ENCODE measurements at regions not wholly inside any gene's neighbourhood (a gene's known extent, or its start where the extent isn't known, plus 50 kb on each side); places are given as distances from the start of the nearest gene placed in this dataset.

DNA sequence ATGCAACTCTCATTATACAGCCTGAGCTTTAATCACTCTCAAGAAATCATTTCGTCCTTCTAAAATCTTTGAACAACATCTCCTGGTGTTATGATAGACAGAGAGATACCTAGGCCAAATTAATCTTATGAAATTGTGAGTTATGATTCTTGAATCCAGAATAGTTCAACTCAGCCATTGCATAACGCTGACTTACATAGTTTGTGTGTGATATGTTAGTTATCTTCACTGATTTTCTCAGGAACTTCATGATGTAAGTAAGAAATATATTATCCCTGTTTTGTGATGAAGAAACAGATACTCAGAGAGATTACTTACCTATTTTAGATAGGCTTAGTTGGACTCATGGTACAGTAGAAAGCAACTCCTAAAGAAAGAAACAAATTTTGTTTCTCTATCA, 684.4 kb downstream of the ZEB2 start:
- no CpG with 5 or more reads among the region's 2 CpGs for WGBS (ENCODE audit: insufficient coverage)
- no peak overlapping the region for H3K27ac ChIP-seq (ENCODE audit: low read depth in 1 of 2, low read length in 2 of 2)
- H3K4me1 ChIP-seq (ENCODE audit: control insufficient read depth in 1 of 2, insufficient read depth in 2 of 2, low read length in 2 of 2): no peaks in the 10 kb centered on the region
- Mint-ChIP-seq H3K9me3 (peaks cover 0 to 3% (median 0%) of the 10 kb centered on the region in 7 donors), H3K4me3 (no peak overlapping the region), H3K36me3 (no peaks in the 10 kb centered on the region), H3K27ac (no peak overlapping the region), H3K27me3 (ENCODE audit: low read depth in 3 of 3) (no peaks in the 10 kb centered on the region), H3K4me1 (no peaks in the 10 kb centered on the region)
- H3K27me3 ChIP-seq (ENCODE audit: control insufficient read depth in 2 of 2, insufficient read depth in 2 of 2, low read length in 2 of 2): no peaks in the 10 kb centered on the region
- intact Hi-C loops (cut with micrococcal nuclease): no loop called here
- no peak overlapping the region for H3K4me2 ChIP-seq (replicated peaks; ENCODE audit: extremely low read depth, low read length, poor library complexity, severe bottlenecking)
- H2AFZ ChIP-seq (ENCODE audit: insufficient read depth, low read depth, low read length, poor library complexity, severe bottlenecking): no peak overlapping the region
- H3K79me2 ChIP-seq (ENCODE audit: insufficient read depth, low read length): no peaks in the 10 kb centered on the region
- H3K9me3 ChIP-seq (replicated peaks in 1 of 2; ENCODE audit: control insufficient read depth in 1 of 2, insufficient read depth in 1 of 2, low read length in 2 of 2): no peaks in the 10 kb centered on the region
- no peak overlapping the region for H3K4me3 ChIP-seq (replicated peaks in 1 of 3; ENCODE audit: low read depth in 2 of 3, low read length in 3 of 3)
- no peaks in the 10 kb centered on the region for H4K20me1 ChIP-seq (ENCODE audit: insufficient read depth, low read length)
- H3K9ac ChIP-seq (ENCODE audit: insufficient read depth, low read length, poor library complexity, severe bottlenecking): no peak overlapping the region
- TF ChIP-seq, protein P1, sequence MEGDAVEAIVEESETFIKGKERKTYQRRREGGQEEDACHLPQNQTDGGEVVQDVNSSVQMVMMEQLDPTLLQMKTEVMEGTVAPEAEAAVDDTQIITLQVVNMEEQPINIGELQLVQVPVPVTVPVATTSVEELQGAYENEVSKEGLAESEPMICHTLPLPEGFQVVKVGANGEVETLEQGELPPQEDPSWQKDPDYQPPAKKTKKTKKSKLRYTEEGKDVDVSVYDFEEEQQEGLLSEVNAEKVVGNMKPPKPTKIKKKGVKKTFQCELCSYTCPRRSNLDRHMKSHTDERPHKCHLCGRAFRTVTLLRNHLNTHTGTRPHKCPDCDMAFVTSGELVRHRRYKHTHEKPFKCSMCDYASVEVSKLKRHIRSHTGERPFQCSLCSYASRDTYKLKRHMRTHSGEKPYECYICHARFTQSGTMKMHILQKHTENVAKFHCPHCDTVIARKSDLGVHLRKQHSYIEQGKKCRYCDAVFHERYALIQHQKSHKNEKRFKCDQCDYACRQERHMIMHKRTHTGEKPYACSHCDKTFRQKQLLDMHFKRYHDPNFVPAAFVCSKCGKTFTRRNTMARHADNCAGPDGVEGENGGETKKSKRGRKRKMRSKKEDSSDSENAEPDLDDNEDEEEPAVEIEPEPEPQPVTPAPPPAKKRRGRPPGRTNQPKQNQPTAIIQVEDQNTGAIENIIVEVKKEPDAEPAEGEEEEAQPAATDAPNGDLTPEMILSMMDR (IDR thresholded peaks at IDR 0.05): no peak
- H3K36me3 ChIP-seq (replicated peaks in 1 of 2; ENCODE audit: control insufficient read depth in 1 of 2, insufficient read depth in 2 of 2, low read length in 2 of 2): no peaks in the 10 kb centered on the region
- no peak for DNase-seq

DNA sequence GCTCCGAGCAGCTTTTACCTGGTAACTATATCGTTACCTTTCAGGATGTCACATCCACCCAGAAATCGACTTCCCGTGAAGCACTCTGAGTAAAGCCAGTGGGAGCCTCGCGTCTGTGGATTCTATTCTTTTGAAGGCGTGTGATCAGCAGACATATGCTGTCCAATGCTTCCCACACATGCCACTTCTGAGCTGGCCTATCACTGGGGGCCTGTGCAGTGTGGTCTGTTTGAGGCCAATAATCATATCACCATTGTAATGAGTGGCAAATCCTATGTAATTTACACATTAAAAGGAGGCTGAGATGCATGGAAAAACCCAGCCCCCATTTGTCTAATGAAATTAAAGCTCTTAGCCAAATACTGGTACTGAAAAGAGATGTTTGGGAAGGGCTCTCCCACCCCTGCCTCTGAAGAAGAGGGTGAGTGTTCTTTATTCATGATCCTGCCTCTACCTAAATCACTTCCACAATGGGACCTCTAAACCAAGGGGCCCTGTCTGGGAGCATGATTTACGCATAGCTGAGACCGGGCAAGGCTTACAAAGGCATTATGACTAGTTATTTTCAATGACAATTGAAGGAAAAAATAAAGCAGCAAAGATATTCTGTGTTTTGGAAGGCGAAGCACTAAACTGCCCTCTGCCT, 686.8 kb downstream of the ZEB2 start:
- H3K27me3 ChIP-seq (ENCODE audit: control insufficient read depth in 2 of 2, insufficient read depth in 2 of 2, low read length in 2 of 2): no peaks in the 10 kb centered on the region
- H3K79me2 ChIP-seq (ENCODE audit: insufficient read depth, low read length): no peaks in the 10 kb centered on the region
- H3K4me1 Mint-ChIP-seq: no peaks in the 10 kb centered on the region
- no peak overlapping the region for H3K27ac ChIP-seq (ENCODE audit: low read depth in 1 of 2, low read length in 2 of 2)
- peaks cover 0 to 3% (median 0%) of the 10 kb centered on the region in 7 donors for H3K9me3 Mint-ChIP-seq
- no peaks in the 10 kb centered on the region for H3K4me1 ChIP-seq (ENCODE audit: control insufficient read depth in 1 of 2, insufficient read depth in 2 of 2, low read length in 2 of 2)
- H3K9me3 ChIP-seq (replicated peaks in 1 of 2; ENCODE audit: control insufficient read depth in 1 of 2, insufficient read depth in 1 of 2, low read length in 2 of 2): no peaks in the 10 kb centered on the region
- no peak overlapping the region for H3K9ac ChIP-seq (ENCODE audit: insufficient read depth, low read length, poor library complexity, severe bottlenecking)
- WGBS (ENCODE audit: insufficient coverage): 95% methylated on average over 7 of the region's 10 CpGs
- DNase-seq: no peak
- H3K27me3 Mint-ChIP-seq (ENCODE audit: low read depth in 3 of 3): no peaks in the 10 kb centered on the region
- no peaks in the 10 kb centered on the region for H3K36me3 ChIP-seq (replicated peaks in 1 of 2; ENCODE audit: control insufficient read depth in 1 of 2, insufficient read depth in 2 of 2, low read length in 2 of 2)
- H3K4me3 Mint-ChIP-seq: no peak overlapping the region
- TF ChIP-seq, protein P1 (IDR thresholded peaks at IDR 0.05): no peak
- H3K27ac Mint-ChIP-seq: no peak overlapping the region
- H3K36me3 Mint-ChIP-seq: no peaks in the 10 kb centered on the region
- intact Hi-C loops (cut with micrococcal nuclease): no loop called here
- no peak overlapping the region for H3K4me2 ChIP-seq (replicated peaks; ENCODE audit: extremely low read depth, low read length, poor library complexity, severe bottlenecking)
- H4K20me1 ChIP-seq (ENCODE audit: insufficient read depth, low read length): no peaks in the 10 kb centered on the region
- no peak overlapping the region for H2AFZ ChIP-seq (ENCODE audit: insufficient read depth, low read depth, low read length, poor library complexity, severe bottlenecking)
- no peak overlapping the region for H3K4me3 ChIP-seq (replicated peaks in 1 of 3; ENCODE audit: low read depth in 2 of 3, low read length in 3 of 3)

Measured in CD14-positive monocyte (primary cell).